ENCODE measurements at regions not wholly inside any gene's neighbourhood (a gene's known extent, or its start where the extent isn't known, plus 50 kb on each side); places are given as distances from the start of the nearest gene placed in this dataset.

- DNase-seq (ENCODE audit: low read depth): no peak
These were observed 351.1 kb downstream of the MIAT start for GRCh38 chr22:27008454-27008853.

- DNase-seq (ENCODE audit: low read depth): no peak
These were observed 353.7 kb downstream of the MIAT start for GRCh38 chr22:27011133-27011532.

GRCh38 chr22:27011717-27012116, 354.3 kb downstream of the MIAT start:
- DNase-seq (ENCODE audit: low read depth): no peak

GRCh38 chr22:27019827-27020226, 362.4 kb downstream of the MIAT start:
- DNase-seq (ENCODE audit: low read depth): no peak

- DNase-seq (ENCODE audit: low read depth): no peak
These were observed 365.0 kb downstream of the MIAT start for GRCh38 chr22:27022274-27022895.

- DNase-seq (ENCODE audit: low read depth): no peak
These were observed 365.5 kb downstream of the MIAT start for GRCh38 chr22:27022896-27023361.

- no peak for DNase-seq (ENCODE audit: low read depth)
These were observed 366.2 kb downstream of the MIAT start for GRCh38 chr22:27023591-27023990.

- no peak for DNase-seq (ENCODE audit: low read depth)
These were observed 367.6 kb downstream of the MIAT start for GRCh38 chr22:27024982-27025381.

GRCh38 chr22:27028093-27028492, 370.7 kb downstream of the MIAT start:
- no peak for DNase-seq (ENCODE audit: low read depth)

- no peak for DNase-seq (ENCODE audit: low read depth)
These were observed 372.3 kb downstream of the MIAT start for GRCh38 chr22:27029584-27030130.

- DNase-seq (ENCODE audit: low read depth): no peak
These were observed 374.8 kb downstream of the MIAT start for GRCh38 chr22:27032091-27032761.

- DNase-seq (ENCODE audit: low read depth): no peak
These were observed 384.4 kb downstream of the MIAT start for GRCh38 chr22:27041745-27042310.

GRCh38 chr22:27043262-27043661, 385.9 kb downstream of the MIAT start:
- DNase-seq (ENCODE audit: low read depth): no peak

GRCh38 chr22:27045103-27045947, 387.9 kb downstream of the MIAT start:
- DNase-seq (ENCODE audit: low read depth): no peak

- no peak for DNase-seq (ENCODE audit: low read depth)
These were observed 388.7 kb downstream of the MIAT start for GRCh38 chr22:27046086-27046485.

- no peak for DNase-seq (ENCODE audit: low read depth)
These were observed 389.2 kb downstream of the MIAT start for GRCh38 chr22:27046603-27047002.

- DNase-seq (ENCODE audit: low read depth): no peak
These were observed 393.4 kb downstream of the MIAT start for GRCh38 chr22:27050771-27051170.

GRCh38 chr22:27051407-27051806, 394.0 kb downstream of the MIAT start:
- DNase-seq (ENCODE audit: low read depth): no peak

GRCh38 chr22:27057717-27058116, 400.3 kb downstream of the MIAT start:
- DNase-seq (ENCODE audit: low read depth): no peak

GRCh38 chr22:27060190-27060589, 402.8 kb downstream of the MIAT start:
- no peak for DNase-seq (ENCODE audit: low read depth)

GRCh38 chr22:27062910-27063309, 405.5 kb downstream of the MIAT start:
- DNase-seq (ENCODE audit: low read depth): no peak

GRCh38 chr22:27063406-27063805, 406.0 kb downstream of the MIAT start:
- DNase-seq (ENCODE audit: low read depth): no peak

All from stimulated activated CD8-positive, alpha-beta memory T cell treated with anti-CD3 and anti-CD28 coated beads, Interleukin-7, amount 100 ng/mL, for 24 hours (primary cell).